Trophoblast cell (in vitro differentiated cells and primary cell): ENCODE measurements at regions not wholly inside any gene's neighbourhood (a gene's known extent, or its start where the extent isn't known, plus 50 kb on each side); places are given as distances from the start of the nearest gene placed in this dataset.

Experiments used
- DNase-seq, 2 donors: peaks; one replicate each; pipeline ENCODE4 v3.0.0-alpha.2; 2016
- H2AFZ ChIP-seq: 2 replicates; pipeline ENCODE4 v1.6.1; 2013; ENCODE audit warnings: low read length, moderate library complexity, mild to moderate bottlenecking; ENCODE audit not compliant: insufficient read depth, poor library complexity
- H2AK5ac ChIP-seq: 2 replicates; pipeline ENCODE4 v1.6.1; 2013; ENCODE audit warnings: mild to moderate bottlenecking, low read length
- H2BK120ac ChIP-seq: 2 replicates; pipeline ENCODE4 v1.6.1; 2013; ENCODE audit warnings: low read length, mild to moderate bottlenecking, moderate library complexity; ENCODE audit not compliant: insufficient read depth, poor library complexity
- H2BK12ac ChIP-seq: 2 replicates; pipeline ENCODE4 v1.6.1; 2013; ENCODE audit warnings: mild to moderate bottlenecking, low read length, moderate library complexity
- H2BK5ac ChIP-seq: 2 replicates; pipeline ENCODE4 v1.6.1; 2013; ENCODE audit warnings: low read length, low read depth, moderate library complexity, mild to moderate bottlenecking; ENCODE audit not compliant: poor library complexity
- H3K14ac ChIP-seq: 2 replicates; pipeline ENCODE4 v1.6.1; 2013; ENCODE audit warnings: mild to moderate bottlenecking, low read length
- H3K18ac ChIP-seq: 2 replicates; pipeline ENCODE4 v1.6.1; 2013; ENCODE audit warnings: mild to moderate bottlenecking, low read length
- H3K23ac ChIP-seq: 2 replicates; pipeline ENCODE4 v1.6.1; 2013; ENCODE audit warnings: low read length
- H3K27ac ChIP-seq: 2 replicates; pipeline ENCODE4 v1.5.1; 2013; ENCODE audit warnings: low read depth, mild to moderate bottlenecking, inconsistent platforms, low read length, moderate library complexity
- H3K27me3 ChIP-seq: 2 replicates; pipeline ENCODE4 v1.6.1; 2013; ENCODE audit warnings: inconsistent platforms, mild to moderate bottlenecking, low read length, moderate library complexity; ENCODE audit not compliant: insufficient read depth
- H3K36me3 ChIP-seq, 2 experiments: 1 replicate in 1 of 2; 2 replicates in 1 of 2; pipeline ENCODE4 v1.6.1; 2013; ENCODE audit warnings: low read length in 2 of 2, mild to moderate bottlenecking in 2 of 2, moderate library complexity in 1 of 2; ENCODE audit not compliant: insufficient read depth in 2 of 2, control insufficient read depth in 1 of 2
- H3K4ac ChIP-seq: 2 replicates; pipeline ENCODE4 v1.6.1; 2013; ENCODE audit warnings: low read depth, mild to moderate bottlenecking, low read length, moderate library complexity
- H3K4me1 ChIP-seq, 2 experiments: 1 replicate in 1 of 2; 2 replicates in 1 of 2; pipeline ENCODE4 v1.6.1; 2013; ENCODE audit warnings: low read length in 2 of 2, mild to moderate bottlenecking in 2 of 2, moderate library complexity in 1 of 2; ENCODE audit not compliant: insufficient read depth in 2 of 2, control insufficient read depth in 1 of 2
- H3K4me2 ChIP-seq: 2 replicates; pipeline ENCODE4 v1.6.1; 2013; ENCODE audit warnings: inconsistent platforms, mild to moderate bottlenecking, low read length, moderate library complexity
- H3K4me3 ChIP-seq: 2 replicates; pipeline ENCODE4 v1.5.1; 2013; ENCODE audit warnings: mild to moderate bottlenecking, low read depth, low read length, inconsistent platforms
- H3K79me1 ChIP-seq: one replicate; pipeline ENCODE4 v1.6.1; 2013; ENCODE audit warnings: low read length
- H3K79me2 ChIP-seq: 2 replicates; pipeline ENCODE4 v1.6.1; 2013; ENCODE audit warnings: low read length, mild to moderate bottlenecking; ENCODE audit not compliant: control insufficient read depth, insufficient read depth, poor library complexity
- H3K9ac ChIP-seq: 2 replicates; pipeline ENCODE4 v1.6.1; 2013; ENCODE audit warnings: mild to moderate bottlenecking, low read length
- H3K9me3 ChIP-seq: 2 replicates; pipeline ENCODE4 v1.6.1; 2013; ENCODE audit warnings: low read depth, mild to moderate bottlenecking, control low read depth, inconsistent platforms, low read length; ENCODE audit not compliant: insufficient read depth
- H4K12ac ChIP-seq: 2 replicates; pipeline ENCODE4 v1.6.1; 2013; ENCODE audit warnings: low read depth, mild to moderate bottlenecking, low read length, moderate library complexity
- H4K8ac ChIP-seq: 2 replicates; pipeline ENCODE4 v1.6.1; 2013; ENCODE audit warnings: low read depth, mild to moderate bottlenecking, low read length, moderate library complexity
- H4K91ac ChIP-seq: one replicate; pipeline ENCODE4 v1.6.1; 2013; ENCODE audit warnings: low read depth, mild to moderate bottlenecking, low read length, moderate library complexity
- WGBS: extraction: QIAGEN DNeasy Blood & Tissue Kit; methylation state at CpG from one replicate; pipeline ENCODE4 v1.1.7; 2013; ENCODE audit warnings: missing lambda C conversion rate; ENCODE audit not compliant: insufficient read length, insufficient coverage; ENCODE audit errors: extremely low coverage; 5-methylcytosine and 5-hydroxymethylcytosine counted together

- H3K27me3 ChIP-seq: no peaks in the 10 kb centered on the region
- H2AK5ac ChIP-seq: no peak overlapping the region
- H4K8ac ChIP-seq: no peak overlapping the region
- no peaks in the 10 kb centered on the region for H3K9me3 ChIP-seq
- H3K27ac ChIP-seq: no peak overlapping the region
- no peak overlapping the region for H3K4ac ChIP-seq
- H2BK12ac ChIP-seq: no peak overlapping the region
- no peaks in the 10 kb centered on the region for H3K4me1 ChIP-seq
- H3K14ac ChIP-seq: no peak overlapping the region
- peaks cover 2% of the 10 kb centered on the region for H3K79me2 ChIP-seq
- no peak overlapping the region for H4K91ac ChIP-seq
- H3K79me1 ChIP-seq: no peaks in the 10 kb centered on the region
- no peaks in the 10 kb centered on the region for H3K36me3 ChIP-seq
- H2BK5ac ChIP-seq: no peak overlapping the region
- H3K9ac ChIP-seq: no peak overlapping the region
- H3K18ac ChIP-seq: no peak overlapping the region
- no peak overlapping the region for H4K12ac ChIP-seq
- H2BK120ac ChIP-seq: no peak overlapping the region
- no peak for DNase-seq
- no peak overlapping the region for H2AFZ ChIP-seq
- WGBS: no CpG with 5 or more reads among the region's 2 CpGs
- H3K4me2 ChIP-seq: no peak overlapping the region
- no peak overlapping the region for H3K23ac ChIP-seq
- no peak overlapping the region for H3K4me3 ChIP-seq
Measured at GRCh38 chr4:140312100-140312499, 61.3 kb upstream of the SCOC start.

- Histone ChIP-seq H3K23ac (no peak overlapping the region), H4K12ac (no peak overlapping the region), H3K9me3 (no peaks in the 10 kb centered on the region), H2BK5ac (no peak overlapping the region), H4K8ac (no peak overlapping the region), H3K27ac (no peak overlapping the region), H3K79me2 (peaks cover 2% of the 10 kb centered on the region), H3K18ac (no peak overlapping the region), H4K91ac (peak overlapping the region; percentile 64), H2BK120ac (no peak overlapping the region), H2BK12ac (no peak overlapping the region), H3K4me2 (no peak overlapping the region), H2AK5ac (no peak overlapping the region), H3K14ac (no peak overlapping the region), H3K9ac (no peak overlapping the region), H2AFZ (no peak overlapping the region), H3K4me1 (no peaks in the 10 kb centered on the region), H3K27me3 (no peaks in the 10 kb centered on the region), H3K4me3 (no peak overlapping the region), H3K36me3 (no peaks in the 10 kb centered on the region), H3K79me1 (no peaks in the 10 kb centered on the region), H3K4ac (no peak overlapping the region)
- DNase-seq: no peak
Measured at GRCh38 chr4:140311257-140311835, 62.1 kb upstream of the SCOC start.

- Histone ChIP-seq H4K8ac (no peak overlapping the region), H3K4me3 (no peak overlapping the region), H2AK5ac (no peak overlapping the region), H3K4me1 (peaks cover 0 to 6% of the 10 kb centered on the region in 2 experiments), H3K9me3 (no peaks in the 10 kb centered on the region), H2BK120ac (no peak overlapping the region), H3K4ac (no peak overlapping the region), H3K27ac (no peak overlapping the region), H3K27me3 (no peaks in the 10 kb centered on the region), H3K4me2 (no peak overlapping the region), H3K36me3 (no peaks in the 10 kb centered on the region), H2BK12ac (no peak overlapping the region), H3K14ac (no peak overlapping the region), H4K91ac (no peak overlapping the region), H3K79me2 (peaks cover 2% of the 10 kb centered on the region), H2AFZ (no peak overlapping the region), H4K12ac (no peak overlapping the region), H3K18ac (no peak overlapping the region), H3K23ac (no peak overlapping the region), H2BK5ac (no peak overlapping the region), H3K79me1 (no peaks in the 10 kb centered on the region), H3K9ac (no peak overlapping the region)
- WGBS: no CpG with 5 or more reads among the region's 1 CpG
- DNase-seq: peak in 1 of 2 donors; percentile 43
Measured at GRCh38 chr4:140309124-140309870, 64.1 kb upstream of the SCOC start.

GRCh38 chr4:140308366-140309123 is 64.9 kb upstream of the SCOC start:
- H3K27ac ChIP-seq: no peak overlapping the region
- WGBS: no CpG with 5 or more reads among the region's 11 CpGs

More at GRCh38 chr4:140308366-140309123, 64.9 kb upstream of the SCOC start:
- H3K79me1 ChIP-seq: no peaks in the 10 kb centered on the region
- no peak overlapping the region for H2BK5ac ChIP-seq
- H3K18ac ChIP-seq: no peak overlapping the region
- peaks cover 2% of the 10 kb centered on the region for H3K79me2 ChIP-seq
- H3K23ac ChIP-seq: no peak overlapping the region
- peak in 1 of 2 donors; percentile 37 for DNase-seq
- no peak overlapping the region for H4K12ac ChIP-seq
- H2AK5ac ChIP-seq: no peak overlapping the region
- no peak overlapping the region for H3K9ac ChIP-seq
- H3K9me3 ChIP-seq: no peaks in the 10 kb centered on the region
- H4K8ac ChIP-seq: no peak overlapping the region
- H3K36me3 ChIP-seq: no peaks in the 10 kb centered on the region
- no peak overlapping the region for H4K91ac ChIP-seq
- H3K4me1 ChIP-seq: peaks cover 0 to 6% of the 10 kb centered on the region in 2 experiments
- H3K27me3 ChIP-seq: no peaks in the 10 kb centered on the region
- H2AFZ ChIP-seq: no peak overlapping the region
- H3K4ac ChIP-seq: no peak overlapping the region
- no peak overlapping the region for H3K4me3 ChIP-seq
- no peak overlapping the region for H2BK120ac ChIP-seq
- H2BK12ac ChIP-seq: no peak overlapping the region
- no peak overlapping the region for H3K4me2 ChIP-seq
- no peak overlapping the region for H3K14ac ChIP-seq
